Esophagus squamous epithelium (tissue), 5 donors: ENCODE measurements at regions not wholly inside any gene's neighbourhood (a gene's known extent, or its start where the extent isn't known, plus 50 kb on each side); places are given as distances from the start of the nearest gene placed in this dataset.

Experiments
- DNase-seq: peaks from one replicate; lab custom pipeline; 2025; lab: John Stamatoyannopoulos, UW
- H3K27ac ChIP-seq, 4 donors: fragments of 200-600 bp; sonication (generic); one replicate each; pipeline ENCODE4 v1.5.1; 2016 to 2019; ENCODE audit warnings: mild to moderate bottlenecking in 1 of 4
- H3K27me3 ChIP-seq, 4 donors: fragments of 200-600 bp; sonication (generic); 1 replicate in 3 of 4; 2 replicates in 1 of 4; pipeline versions ENCODE4 v1.5.1 to v1.6.0; 2017 to 2021; ENCODE audit warnings: antibody characterized with exemption in 1 of 4
- H3K36me3 ChIP-seq, 3 donors: fragments of 200-600 bp; sonication (generic); one replicate each; pipeline ENCODE4 v1.5.1; 2016 to 2019
- H3K4me1 ChIP-seq, 3 donors: fragments of 200-600 bp; sonication (generic); one replicate each; pipeline ENCODE4 v1.5.1; 2017 to 2019
- H3K4me3 ChIP-seq, 4 donors: fragments of 200-600 bp; sonication (generic); 1 replicate in 3 of 4; 2 replicates in 1 of 4; pipeline ENCODE4 v1.5.1; 2016 to 2019; ENCODE audit warnings: mild to moderate bottlenecking in 2 of 4, moderate library complexity in 1 of 4
- H3K9me3 ChIP-seq, 3 donors: fragments of 200-600 bp; sonication (generic); one replicate each; pipeline ENCODE4 v1.5.1; 2016 to 2019
- POLR2A ChIP-seq, 4 donors: fragments of 450-650 bp; IDR thresholded peaks; one replicate each; pipeline ENCODE4 v1.6.1; 2017; ENCODE audit warnings: antibody characterized with exemption in 4 of 4, mild to moderate bottlenecking in 4 of 4, moderate library complexity in 3 of 4
- WGBS, 2 donors: methylation state at CpG; one replicate each; pipeline ENCODE4 v1.1.5; 2018; 5-methylcytosine and 5-hydroxymethylcytosine counted together
- intact Hi-C: fragments of 100-400 bp; cut with DNase I; formaldehyde crosslinking; loops from one replicate; pipeline ENCODE4 v1.15.0; 2022
- TF ChIP-seq, protein P1 (sequence below), 6 experiments: fragments of 450-650 bp in 4 of 6; fragments of 200-600 bp in 2 of 6; sonication (generic) in 2 of 6; IDR thresholded peaks; one replicate each; pipeline ENCODE4 v1.5.1; 2016 to 2019; ENCODE audit warnings: antibody characterized with exemption in 6 of 6, mild to moderate bottlenecking in 4 of 6, moderate library complexity in 4 of 6
- donor health status: DM: yes; HTN: yes; CAD: no.

DNA sequence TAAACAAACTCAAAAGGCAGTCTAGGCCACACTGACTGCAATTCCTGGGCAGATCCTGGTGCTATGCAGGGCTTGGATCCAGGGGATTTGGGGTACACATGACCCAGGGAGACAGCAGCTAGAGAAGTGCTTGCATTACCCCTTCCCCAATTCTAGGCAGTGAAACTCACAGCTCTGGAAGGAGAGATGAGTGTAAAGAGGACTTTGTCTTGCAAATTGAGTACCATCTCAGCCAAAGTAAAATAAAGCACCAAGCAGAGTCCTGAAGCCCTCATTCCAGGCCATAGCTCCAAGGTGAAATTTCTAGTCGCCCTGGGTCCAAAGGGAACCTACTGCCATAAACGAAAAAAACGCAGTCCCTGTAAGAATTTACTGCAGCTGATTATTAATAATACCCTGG lies 644.9 kb upstream of the FLRT2 start:
- no peak for DNase-seq
- H3K27ac ChIP-seq = no peak overlapping the region
- WGBS, 2 donors = 75 to 82% methylated on average over 3 of the region's 3 CpGs
- H3K4me3 ChIP-seq = no peak overlapping the region
- no peak for TF ChIP-seq POLR2A (IDR thresholded peaks at IDR 0.05)
- TF ChIP-seq, protein P1, sequence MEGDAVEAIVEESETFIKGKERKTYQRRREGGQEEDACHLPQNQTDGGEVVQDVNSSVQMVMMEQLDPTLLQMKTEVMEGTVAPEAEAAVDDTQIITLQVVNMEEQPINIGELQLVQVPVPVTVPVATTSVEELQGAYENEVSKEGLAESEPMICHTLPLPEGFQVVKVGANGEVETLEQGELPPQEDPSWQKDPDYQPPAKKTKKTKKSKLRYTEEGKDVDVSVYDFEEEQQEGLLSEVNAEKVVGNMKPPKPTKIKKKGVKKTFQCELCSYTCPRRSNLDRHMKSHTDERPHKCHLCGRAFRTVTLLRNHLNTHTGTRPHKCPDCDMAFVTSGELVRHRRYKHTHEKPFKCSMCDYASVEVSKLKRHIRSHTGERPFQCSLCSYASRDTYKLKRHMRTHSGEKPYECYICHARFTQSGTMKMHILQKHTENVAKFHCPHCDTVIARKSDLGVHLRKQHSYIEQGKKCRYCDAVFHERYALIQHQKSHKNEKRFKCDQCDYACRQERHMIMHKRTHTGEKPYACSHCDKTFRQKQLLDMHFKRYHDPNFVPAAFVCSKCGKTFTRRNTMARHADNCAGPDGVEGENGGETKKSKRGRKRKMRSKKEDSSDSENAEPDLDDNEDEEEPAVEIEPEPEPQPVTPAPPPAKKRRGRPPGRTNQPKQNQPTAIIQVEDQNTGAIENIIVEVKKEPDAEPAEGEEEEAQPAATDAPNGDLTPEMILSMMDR (IDR thresholded peaks at IDR 0.05) = no peak
- H3K4me1 ChIP-seq = no peaks in the 10 kb centered on the region
- intact Hi-C loops = no loop called here
- H3K36me3 ChIP-seq = no peaks in the 10 kb centered on the region
- peaks cover 0 to 15% (median 0%) of the 10 kb centered on the region in 3 donors for H3K9me3 ChIP-seq
- H3K27me3 ChIP-seq = no peaks in the 10 kb centered on the region

DNA sequence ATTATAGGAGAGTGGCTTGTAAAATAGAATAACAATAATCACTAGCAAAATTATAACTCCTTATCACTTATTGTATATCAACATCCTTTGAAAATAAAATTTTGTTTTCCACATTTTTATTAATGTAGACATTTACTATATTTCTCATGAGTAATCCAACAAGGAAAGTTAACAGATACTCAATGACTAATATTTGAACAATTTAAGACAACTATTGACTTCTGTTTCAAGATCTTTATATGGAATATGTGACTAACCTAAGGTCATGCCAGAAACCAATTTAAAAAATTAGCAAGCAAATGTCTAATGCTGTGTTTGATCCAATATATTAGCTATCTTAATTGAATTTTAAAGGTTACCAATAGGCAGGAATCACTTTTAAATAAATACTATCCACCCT lies 638.5 kb upstream of the FLRT2 start:
- Histone ChIP-seq H3K27me3 (no peaks in the 10 kb centered on the region), H3K36me3 (no peaks in the 10 kb centered on the region), H3K27ac (no peak overlapping the region), H3K9me3 (peaks cover 0 to 4% (median 0%) of the 10 kb centered on the region in 3 donors), H3K4me1 (no peaks in the 10 kb centered on the region), H3K4me3 (no peak overlapping the region)
- no peak for DNase-seq
- TF ChIP-seq POLR2A (IDR thresholded peaks at IDR 0.05) = no peak
- TF ChIP-seq, protein P1 (IDR thresholded peaks at IDR 0.05) = no peak
- intact Hi-C loops = no loop called here

- H3K27ac ChIP-seq = no peak overlapping the region
- H3K9me3 ChIP-seq = no peaks in the 10 kb centered on the region
- no peaks in the 10 kb centered on the region for H3K27me3 ChIP-seq
- no peaks in the 10 kb centered on the region for H3K4me1 ChIP-seq
- intact Hi-C loops = no loop called here
- H3K4me3 ChIP-seq = no peak overlapping the region
- WGBS, 2 donors = 8 to 9% methylated on average over 1 of the region's 1 CpG
- no peak for TF ChIP-seq POLR2A (IDR thresholded peaks at IDR 0.05)
- TF ChIP-seq, protein P1 (IDR thresholded peaks at IDR 0.05) = no peak
- no peak for DNase-seq
- H3K36me3 ChIP-seq = no peaks in the 10 kb centered on the region
Observed at GRCh38 chr14:84894254-84894653, 635.7 kb upstream of the FLRT2 start.

GRCh38 chr14:84922370-84922769 lies 607.6 kb upstream of the FLRT2 start:
- no peak overlapping the region for H3K27ac ChIP-seq
- WGBS, 2 donors = 77 to 82% methylated on average over 3 of the region's 3 CpGs
- no peak for TF ChIP-seq POLR2A (IDR thresholded peaks at IDR 0.05)
- TF ChIP-seq, protein P1 (IDR thresholded peaks at IDR 0.05) = no peak

GRCh38 chr14:84926656-84927055 lies 603.3 kb upstream of the FLRT2 start:
- no peak overlapping the region for H3K27ac ChIP-seq
- intact Hi-C loops = no loop called here
- no peak overlapping the region for H3K4me3 ChIP-seq
- no peaks in the 10 kb centered on the region for H3K4me1 ChIP-seq
- no peak for DNase-seq
- no peaks in the 10 kb centered on the region for H3K9me3 ChIP-seq
- TF ChIP-seq, protein P1 (IDR thresholded peaks at IDR 0.05) = no peak
- no peak for TF ChIP-seq POLR2A (IDR thresholded peaks at IDR 0.05)
- H3K36me3 ChIP-seq = no peaks in the 10 kb centered on the region
- no peaks in the 10 kb centered on the region for H3K27me3 ChIP-seq
- 91% methylated on average over 1 of the region's 1 CpG for WGBS, 2 donors

More at GRCh38 chr14:84922370-84922769, 607.6 kb upstream of the FLRT2 start:
- Histone ChIP-seq H3K4me3 (no peak overlapping the region), H3K36me3 (no peaks in the 10 kb centered on the region), H3K4me1 (no peaks in the 10 kb centered on the region), H3K27me3 (no peaks in the 10 kb centered on the region), H3K9me3 (no peaks in the 10 kb centered on the region)
- intact Hi-C loops = no loop called here
- no peak for DNase-seq
